ENCODE measurements at regions not wholly inside any gene's neighbourhood (a gene's known extent, or its start where the extent isn't known, plus 50 kb on each side); places are given as distances from the start of the nearest gene placed in this dataset.

GRCh38 chr3:104631254-104631653 is 735.5 kb upstream of the ALCAM start:
- ATAC-seq (ENCODE audit: insufficient read depth, low read depth): no peak
- Histone ChIP-seq H3K4me2 (ENCODE audit: insufficient read depth, low read length) (no peak overlapping the region), H3K79me2 (ENCODE audit: insufficient read depth, low read length) (no peaks in the 10 kb centered on the region), H2AFZ (ENCODE audit: low read depth, low read length) (no peak overlapping the region), H3K9me3 (ENCODE audit: insufficient read depth, low read length, severe bottlenecking) (no peaks in the 10 kb centered on the region), H3K4me1 (ENCODE audit: insufficient read depth, low read length) (no peaks in the 10 kb centered on the region), H3K27me3 (ENCODE audit: insufficient read depth, low read length, poor library complexity) (no peaks in the 10 kb centered on the region), H4K20me1 (ENCODE audit: insufficient read depth, low read length) (no peaks in the 10 kb centered on the region), H3K9ac (ENCODE audit: low read depth, low read length) (no peak overlapping the region), H3K36me3 (ENCODE audit: insufficient read depth, low read length) (no peaks in the 10 kb centered on the region), H3K4me3 (ENCODE audit: low read depth in 1 of 2, low read length in 2 of 2) (no peak overlapping the region), H3K27ac (ENCODE audit: low read length) (no peak overlapping the region)
- no peak for TF ChIP-seq EZH2 (IDR thresholded peaks at IDR 0.05; ENCODE audit: borderline replicate concordance, low read depth, low read length, severe bottlenecking)
- TF ChIP-seq CTCF (IDR thresholded peaks at IDR 0.05; ENCODE audit: borderline replicate concordance, extremely low read depth, low read length, poor library complexity, severe bottlenecking): no peak
- DNase-seq: no peak

GRCh38 chr3:104632521-104632920 is 734.2 kb upstream of the ALCAM start:
- H3K4me3 ChIP-seq (ENCODE audit: low read depth in 1 of 2, low read length in 2 of 2): no peak overlapping the region
- H3K9ac ChIP-seq (ENCODE audit: low read depth, low read length): no peak overlapping the region
- no peaks in the 10 kb centered on the region for H3K36me3 ChIP-seq (ENCODE audit: insufficient read depth, low read length)
- no peaks in the 10 kb centered on the region for H3K9me3 ChIP-seq (ENCODE audit: insufficient read depth, low read length, severe bottlenecking)
- H2AFZ ChIP-seq (ENCODE audit: low read depth, low read length): no peak overlapping the region
- no peaks in the 10 kb centered on the region for H3K79me2 ChIP-seq (ENCODE audit: insufficient read depth, low read length)
- DNase-seq: no peak
- no peaks in the 10 kb centered on the region for H4K20me1 ChIP-seq (ENCODE audit: insufficient read depth, low read length)
- TF ChIP-seq CTCF (IDR thresholded peaks at IDR 0.05; ENCODE audit: borderline replicate concordance, extremely low read depth, low read length, poor library complexity, severe bottlenecking) (no peak), EZH2 (IDR thresholded peaks at IDR 0.05; ENCODE audit: borderline replicate concordance, low read depth, low read length, severe bottlenecking) (no peak)
- no peaks in the 10 kb centered on the region for H3K4me1 ChIP-seq (ENCODE audit: insufficient read depth, low read length)
- H3K27ac ChIP-seq (ENCODE audit: low read length): no peak overlapping the region
- H3K27me3 ChIP-seq (ENCODE audit: insufficient read depth, low read length, poor library complexity): no peaks in the 10 kb centered on the region
- ATAC-seq (ENCODE audit: insufficient read depth, low read depth): no peak
- no peak overlapping the region for H3K4me2 ChIP-seq (ENCODE audit: insufficient read depth, low read length)

- Histone ChIP-seq H3K4me1 (ENCODE audit: insufficient read depth, low read length) (no peaks in the 10 kb centered on the region), H3K36me3 (ENCODE audit: insufficient read depth, low read length) (no peaks in the 10 kb centered on the region), H3K27ac (ENCODE audit: low read length) (no peak overlapping the region), H3K79me2 (ENCODE audit: insufficient read depth, low read length) (no peaks in the 10 kb centered on the region), H4K20me1 (ENCODE audit: insufficient read depth, low read length) (no peaks in the 10 kb centered on the region), H3K4me2 (ENCODE audit: insufficient read depth, low read length) (no peak overlapping the region), H2AFZ (ENCODE audit: low read depth, low read length) (no peak overlapping the region), H3K9me3 (ENCODE audit: insufficient read depth, low read length, severe bottlenecking) (no peaks in the 10 kb centered on the region), H3K9ac (ENCODE audit: low read depth, low read length) (no peak overlapping the region), H3K4me3 (ENCODE audit: low read depth in 1 of 2, low read length in 2 of 2) (no peak overlapping the region), H3K27me3 (ENCODE audit: insufficient read depth, low read length, poor library complexity) (no peaks in the 10 kb centered on the region)
- TF ChIP-seq EZH2 (IDR thresholded peaks at IDR 0.05; ENCODE audit: borderline replicate concordance, low read depth, low read length, severe bottlenecking) (no peak), CTCF (IDR thresholded peaks at IDR 0.05; ENCODE audit: borderline replicate concordance, extremely low read depth, low read length, poor library complexity, severe bottlenecking) (no peak)
- ATAC-seq (ENCODE audit: insufficient read depth, low read depth) (no peak), DNase-seq (no peak)
These were observed 733.8 kb upstream of the ALCAM start for GRCh38 chr3:104632947-104633346.
